PFSK-1 (cell line): ENCODE measurements at regions not wholly inside any gene's neighbourhood (a gene's known extent, or its start where the extent isn't known, plus 50 kb on each side); places are given as distances from the start of the nearest gene placed in this dataset.

ENCODE experiments used
- FOXP2 ChIP-seq: optimal IDR thresholded peaks from 2 replicates; pipeline ENCODE3; 2011; ENCODE audit warnings: borderline replicate concordance, control low read depth, inconsistent platforms; ENCODE audit not compliant: insufficient read depth; ENCODE audit errors: extremely low read length, extremely low read depth
- POLR2AphosphoS5 ChIP-seq: IDR thresholded peaks from 2 replicates; pipeline ENCODE4 v1.6.1; 2012; ENCODE audit warnings: low read depth, mild to moderate bottlenecking, control low read depth, low read length, moderate library complexity
- REST ChIP-seq, 2 experiments: IDR thresholded peaks; 2 replicates each; pipeline versions ENCODE4 v1.6.1 to v1.8.0; 2011 to 2012; ENCODE audit warnings: low read depth in 2 of 2, low read length in 2 of 2, control low read depth in 1 of 2, inconsistent platforms in 1 of 2, mild to moderate bottlenecking in 1 of 2, moderate library complexity in 1 of 2; ENCODE audit not compliant: insufficient read depth in 1 of 2
- SIN3A ChIP-seq: IDR thresholded peaks from 2 replicates; pipeline ENCODE4 v1.6.1; 2012; ENCODE audit warnings: mild to moderate bottlenecking, low read length, moderate library complexity, borderline replicate concordance; ENCODE audit not compliant: insufficient read depth
- TAF1 ChIP-seq: IDR thresholded peaks from 2 replicates; pipeline ENCODE4 v1.6.1; 2012; ENCODE audit warnings: low read length, control low read depth, borderline replicate concordance; ENCODE audit not compliant: insufficient read depth

GRCh38 chr2:887639-888038 is 63.0 kb upstream of the SNTG2 start:
- TF ChIP-seq FOXP2: no peak
- TF ChIP-seq TAF1: no peak
- no peak for TF ChIP-seq POLR2AphosphoS5
- no peak for TF ChIP-seq SIN3A
- no peak for TF ChIP-seq REST (IDR thresholded peaks at IDR 0.05; ENCODE audit: insufficient read depth in 1 of 2, low read depth in 2 of 2, low read length in 2 of 2)

GRCh38 chr2:886072-887022 is 64.3 kb upstream of the SNTG2 start:
- TF ChIP-seq FOXP2: no peak
- no peak for TF ChIP-seq REST (IDR thresholded peaks at IDR 0.05; ENCODE audit: insufficient read depth in 1 of 2, low read depth in 2 of 2, low read length in 2 of 2)
- TF ChIP-seq TAF1: no peak
- no peak for TF ChIP-seq SIN3A
- no peak for TF ChIP-seq POLR2AphosphoS5

GRCh38 chr2:885230-886071 is 65.2 kb upstream of the SNTG2 start:
- TF ChIP-seq POLR2AphosphoS5 (no peak), TAF1 (no peak), FOXP2 (no peak), SIN3A (no peak), REST (IDR thresholded peaks at IDR 0.05; ENCODE audit: insufficient read depth in 1 of 2, low read depth in 2 of 2, low read length in 2 of 2) (no peak)

- TF ChIP-seq TAF1 (no peak), POLR2AphosphoS5 (no peak), REST (IDR thresholded peaks at IDR 0.05; ENCODE audit: insufficient read depth in 1 of 2, low read depth in 2 of 2, low read length in 2 of 2) (no peak), FOXP2 (no peak), SIN3A (no peak)
Measured at GRCh38 chr2:883803-884748, 66.6 kb upstream of the SNTG2 start.
